ENCODE measurements at regions not wholly inside any gene's neighbourhood (a gene's known extent, or its start where the extent isn't known, plus 50 kb on each side); places are given as distances from the start of the nearest gene placed in this dataset.

DNA sequence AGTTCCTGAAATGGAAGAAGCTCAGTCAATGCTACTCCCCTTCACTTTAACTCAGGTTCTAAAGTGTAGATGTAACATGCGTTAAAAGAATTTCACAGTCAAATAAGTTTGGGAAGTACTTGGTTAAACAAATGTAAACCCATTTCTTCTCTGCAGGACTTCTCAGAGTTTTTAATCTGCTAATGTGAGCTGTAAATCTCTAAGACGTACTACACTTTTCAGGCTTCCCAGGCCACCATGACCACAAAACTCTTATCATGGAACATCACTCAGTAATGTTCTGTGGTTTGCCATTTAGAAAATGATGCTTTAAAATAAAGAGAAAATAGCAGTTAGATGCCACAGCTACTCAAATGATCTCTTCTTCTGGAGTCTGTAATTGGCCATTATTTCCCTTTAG is 104.3 kb downstream of the HHIPL2 start:
- DNase-seq (ENCODE audit: extremely low read depth, low read depth) = no peak
- TF ChIP-seq, protein P1, sequence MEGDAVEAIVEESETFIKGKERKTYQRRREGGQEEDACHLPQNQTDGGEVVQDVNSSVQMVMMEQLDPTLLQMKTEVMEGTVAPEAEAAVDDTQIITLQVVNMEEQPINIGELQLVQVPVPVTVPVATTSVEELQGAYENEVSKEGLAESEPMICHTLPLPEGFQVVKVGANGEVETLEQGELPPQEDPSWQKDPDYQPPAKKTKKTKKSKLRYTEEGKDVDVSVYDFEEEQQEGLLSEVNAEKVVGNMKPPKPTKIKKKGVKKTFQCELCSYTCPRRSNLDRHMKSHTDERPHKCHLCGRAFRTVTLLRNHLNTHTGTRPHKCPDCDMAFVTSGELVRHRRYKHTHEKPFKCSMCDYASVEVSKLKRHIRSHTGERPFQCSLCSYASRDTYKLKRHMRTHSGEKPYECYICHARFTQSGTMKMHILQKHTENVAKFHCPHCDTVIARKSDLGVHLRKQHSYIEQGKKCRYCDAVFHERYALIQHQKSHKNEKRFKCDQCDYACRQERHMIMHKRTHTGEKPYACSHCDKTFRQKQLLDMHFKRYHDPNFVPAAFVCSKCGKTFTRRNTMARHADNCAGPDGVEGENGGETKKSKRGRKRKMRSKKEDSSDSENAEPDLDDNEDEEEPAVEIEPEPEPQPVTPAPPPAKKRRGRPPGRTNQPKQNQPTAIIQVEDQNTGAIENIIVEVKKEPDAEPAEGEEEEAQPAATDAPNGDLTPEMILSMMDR (IDR thresholded peaks at IDR 0.05; ENCODE audit: low read depth, low read length) = no peak

DNA sequence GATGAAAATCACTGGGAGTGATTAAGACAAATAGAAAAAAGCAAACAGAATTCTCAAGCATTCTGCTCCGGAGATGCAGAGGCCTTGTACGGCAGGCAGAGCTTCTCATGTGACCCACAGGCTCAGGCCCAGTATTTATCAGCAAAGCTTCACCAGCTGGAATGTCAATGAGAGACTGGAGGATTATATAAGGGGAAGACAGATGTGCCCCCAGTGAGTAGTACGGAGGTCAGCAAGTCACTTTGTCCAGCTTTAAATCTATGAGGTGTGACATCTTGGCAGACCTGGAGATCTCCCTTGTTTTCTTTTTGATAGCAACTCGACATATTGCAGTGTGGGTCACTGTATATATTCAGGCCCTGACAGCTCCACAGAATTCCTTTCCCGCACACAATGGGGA is 106.8 kb downstream of the HHIPL2 start:
- DNase-seq (ENCODE audit: extremely low read depth, low read depth) = no peak
- TF ChIP-seq, protein P1 (IDR thresholded peaks at IDR 0.05; ENCODE audit: low read depth, low read length) = no peak

DNA sequence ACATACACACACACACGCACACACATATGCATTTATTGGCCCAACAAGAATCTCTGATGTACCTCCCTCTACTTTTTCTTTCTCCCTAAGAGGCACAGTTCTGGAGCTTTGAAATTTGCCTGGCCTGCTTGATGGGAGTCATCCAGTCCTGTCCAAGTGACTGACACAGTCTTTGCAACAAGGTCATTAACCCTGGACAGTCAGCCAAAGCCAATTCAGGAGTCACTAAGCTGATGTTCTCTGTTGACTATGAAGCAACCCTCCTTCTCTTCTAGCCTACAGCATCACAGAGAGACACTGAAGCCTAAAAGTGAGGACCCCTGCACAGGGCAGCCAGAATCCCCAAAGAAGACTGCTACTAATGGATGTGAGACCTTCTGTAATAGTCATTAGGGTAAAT is 123.1 kb downstream of the HHIPL2 start:
- DNase-seq (ENCODE audit: extremely low read depth, low read depth) = no peak
- TF ChIP-seq, protein P1 (IDR thresholded peaks at IDR 0.05; ENCODE audit: low read depth, low read length) = no peak

DNA sequence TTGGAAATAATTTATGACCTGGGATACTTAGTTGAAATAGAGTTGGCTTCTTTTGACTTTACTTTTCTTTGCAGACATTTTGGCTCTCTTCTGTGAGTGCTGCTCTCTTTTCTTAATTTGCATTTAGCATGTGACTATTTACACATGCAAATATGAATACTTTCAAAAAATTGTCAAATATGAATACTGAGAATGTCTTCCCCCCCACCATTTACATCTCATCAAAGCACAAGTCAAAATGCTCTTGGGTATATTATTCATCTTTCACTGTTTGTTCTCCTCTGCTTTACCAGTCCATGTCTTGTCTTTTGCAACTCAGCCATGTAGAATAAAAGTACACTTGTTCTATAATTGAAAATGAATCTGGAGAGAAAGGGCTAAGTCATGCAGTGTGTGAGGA is 126.5 kb downstream of the HHIPL2 start:
- no peak for DNase-seq (ENCODE audit: extremely low read depth, low read depth)
- TF ChIP-seq, protein P1 (IDR thresholded peaks at IDR 0.05; ENCODE audit: low read depth, low read length) = no peak

DNA sequence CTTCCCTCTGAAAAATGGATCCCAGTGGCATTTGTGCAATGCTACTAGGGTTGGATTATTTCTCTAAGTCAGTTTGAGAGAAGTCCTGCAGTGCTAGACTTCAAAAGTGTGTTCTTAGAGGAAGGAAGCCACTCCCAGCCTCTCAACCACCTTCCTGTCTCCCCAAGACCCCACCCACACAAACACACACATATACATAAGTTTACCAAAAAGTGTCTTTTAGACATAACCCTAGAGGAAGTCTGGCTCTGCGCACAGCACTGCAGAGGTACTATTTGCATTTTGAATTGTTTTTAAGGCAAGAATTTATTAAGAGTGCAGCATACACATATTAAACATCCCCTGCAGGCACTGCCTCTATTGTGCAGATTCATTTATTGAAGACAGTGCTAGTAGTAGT is 127.3 kb downstream of the HHIPL2 start:
- TF ChIP-seq, protein P1 (IDR thresholded peaks at IDR 0.05; ENCODE audit: low read depth, low read length) = no peak

DNA sequence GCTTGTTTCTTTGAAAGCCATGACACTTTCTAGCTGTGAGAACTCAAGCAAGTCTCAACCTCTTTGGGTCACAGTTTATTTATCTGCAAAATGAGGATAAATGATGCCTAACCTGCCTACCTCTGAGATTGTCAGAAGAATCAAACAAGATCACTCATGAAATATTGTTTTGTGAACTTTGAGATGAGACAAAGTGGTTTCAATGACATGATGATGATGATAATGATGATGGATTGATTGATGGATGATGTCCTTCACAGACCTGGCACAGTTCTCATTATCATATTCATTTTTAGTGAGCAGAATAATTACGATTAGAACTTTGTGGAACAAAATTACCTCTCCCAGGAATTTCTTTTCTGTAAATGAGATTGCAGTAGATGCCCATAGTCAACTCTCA is 129.2 kb downstream of the HHIPL2 start:
- TF ChIP-seq, protein P1 (IDR thresholded peaks at IDR 0.05; ENCODE audit: low read depth, low read length) = no peak
- DNase-seq (ENCODE audit: extremely low read depth, low read depth) = no peak

More for the DNA sequence above, 127.3 kb downstream of the HHIPL2 start:
- DNase-seq (ENCODE audit: extremely low read depth, low read depth) = no peak

DNA sequence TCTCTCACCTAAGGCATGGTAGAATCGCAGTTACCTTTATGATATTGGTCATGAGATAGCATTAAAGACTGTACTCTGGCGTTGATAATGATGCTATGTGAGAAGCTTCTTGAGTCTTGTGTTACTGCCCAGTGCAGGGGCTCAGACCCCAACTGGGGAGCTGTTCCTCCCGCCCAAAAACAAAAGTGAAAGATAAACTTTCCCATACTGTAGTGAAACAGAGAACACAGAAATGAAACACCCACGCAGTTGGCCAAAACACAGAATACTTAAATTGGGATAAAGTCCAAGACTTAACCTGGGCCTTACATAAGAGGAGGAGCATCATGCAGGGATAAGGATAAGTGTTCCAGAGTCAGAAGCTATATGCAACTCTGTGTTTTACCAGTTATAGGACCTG is 130.6 kb downstream of the HHIPL2 start:
- TF ChIP-seq, protein P1 (IDR thresholded peaks at IDR 0.05; ENCODE audit: low read depth, low read length) = no peak
- DNase-seq (ENCODE audit: extremely low read depth, low read depth) = no peak
